K562 (cell line): ENCODE measurements at regions not wholly inside any gene's neighbourhood (a gene's known extent, or its start where the extent isn't known, plus 50 kb on each side); places are given as distances from the start of the nearest gene placed in this dataset.

ENCODE experiments used
- CAMTA2 ChIP-seq: fragments of 250-450 bp; sonication (Bioruptor Pico); conservative IDR thresholded peaks from 2 replicates; pipeline ENCODE4 v1.5.1; 2022
- FOXO4 ChIP-seq: fragments of 450-650 bp; formaldehyde crosslinking; IDR thresholded peaks from 2 replicates; pipeline ENCODE4 v1.4.0; 2020; ENCODE audit warnings: mild to moderate bottlenecking, moderate library complexity
- MXI1 ChIP-seq: IDR thresholded peaks from 2 replicates; pipeline ENCODE4 v1.6.1; 2011; ENCODE audit warnings: low read depth, mild to moderate bottlenecking, improper control_type of control experiment, low read length
- RERE ChIP-seq: sonication (generic); formaldehyde crosslinking; IDR thresholded peaks from 2 replicates; pipeline ENCODE4 v1.8.0; 2023; ENCODE audit warnings: missing genetic modification reagents, mild to moderate bottlenecking, borderline replicate concordance
- SPI1 ChIP-seq: IDR thresholded peaks from 2 replicates; pipeline ENCODE4 v1.6.1; 2011; ENCODE audit warnings: low read depth, low read length, control low read depth, borderline replicate concordance
- TCF3 ChIP-seq: sonication (generic); formaldehyde crosslinking; IDR thresholded peaks from 2 replicates; pipeline ENCODE4 v1.4.0; 2020; ENCODE audit warnings: mild to moderate bottlenecking, missing genetic modification reagents

GRCh38 chr12:34392741-34393085 is 370.4 kb downstream of the ALG10 start (continued):
- TF ChIP-seq RERE (CRISPR knock-in tag) (no peak), TCF3 (CRISPR knock-in tag) (no peak), FOXO4 (CRISPR knock-in tag) (no peak), MXI1 (no peak), CAMTA2 (no peak), SPI1 (no peak)
